GM21576 (cell line): ENCODE measurements at regions not wholly inside any gene's neighbourhood (a gene's known extent, or its start where the extent isn't known, plus 50 kb on each side); places are given as distances from the start of the nearest gene placed in this dataset.
"Not testable (repeated sequence)": the region's sequence is repeated elsewhere in the genome, so short reads cannot be mapped to it uniquely, and the experiment has no call there.

Experiments used
- ATAC-seq: cut with Tn5 transposase; IDR thresholded peaks from one replicate; pipeline ENCODE4 v1.9.1; 2021; ENCODE audit warnings: mild to moderate bottlenecking, moderate library complexity; ENCODE audit not compliant: unreplicated experiment

- not testable (repeated sequence) for ATAC-seq
These were observed 283.4 kb upstream of the NBPF12 start for GRCh38 chr1:146654763-146655162.

- ATAC-seq, result not testable (repeated sequence)
These were observed 292.0 kb upstream of the NBPF12 start for GRCh38 chr1:146645978-146646604.

- ATAC-seq, result not testable (repeated sequence)
These were observed 296.6 kb upstream of the NBPF12 start for GRCh38 chr1:146641534-146641933.

- ATAC-seq, result not testable (repeated sequence)
These were observed 297.5 kb upstream of the NBPF12 start for GRCh38 chr1:146640671-146641070.

- ATAC-seq, result not testable (repeated sequence)
These were observed 307.8 kb upstream of the NBPF12 start for GRCh38 chr1:146630302-146630701.

GRCh38 chr1:146618582-146618981 is 319.5 kb upstream of the NBPF12 start:
- not testable (repeated sequence) for ATAC-seq

- not testable (repeated sequence) for ATAC-seq
These were observed 333.4 kb upstream of the NBPF12 start for GRCh38 chr1:146604681-146605080.

- ATAC-seq, result not testable (repeated sequence)
These were observed 337.3 kb upstream of the NBPF12 start for GRCh38 chr1:146600720-146601307.

GRCh38 chr1:146599906-146600305 is 338.2 kb upstream of the NBPF12 start:
- not testable (repeated sequence) for ATAC-seq

GRCh38 chr1:146581229-146581628 is 352.4 kb upstream of the NOTCH2NLA start:
- not testable (repeated sequence) for ATAC-seq

GRCh38 chr1:146567541-146567940 is 338.7 kb upstream of the NOTCH2NLA start:
- not testable (repeated sequence) for ATAC-seq

- not testable (repeated sequence) for ATAC-seq
These were observed 329.2 kb upstream of the NOTCH2NLA start for GRCh38 chr1:146558032-146558431.

- not testable (repeated sequence) for ATAC-seq
These were observed 327.6 kb upstream of the NOTCH2NLA start for GRCh38 chr1:146556405-146556804.

GRCh38 chr1:146552414-146552813 is 323.6 kb upstream of the NOTCH2NLA start:
- ATAC-seq, result not testable (repeated sequence)

- not testable (repeated sequence) for ATAC-seq
These were observed 319.9 kb upstream of the NOTCH2NLA start for GRCh38 chr1:146548684-146549083.

- not testable (repeated sequence) for ATAC-seq
These were observed 317.4 kb upstream of the NOTCH2NLA start for GRCh38 chr1:146546189-146546588.

GRCh38 chr1:146537775-146538373 is 309.1 kb upstream of the NOTCH2NLA start:
- not testable (repeated sequence) for ATAC-seq

- ATAC-seq, result not testable (repeated sequence)
These were observed 307.2 kb upstream of the NOTCH2NLA start for GRCh38 chr1:146536028-146536427.

GRCh38 chr1:146535575-146535974 is 306.8 kb upstream of the NOTCH2NLA start:
- ATAC-seq, result not testable (repeated sequence)

GRCh38 chr1:146530958-146531357 is 302.1 kb upstream of the NOTCH2NLA start:
- not testable (repeated sequence) for ATAC-seq

GRCh38 chr1:146522812-146523211 is 294.0 kb upstream of the NOTCH2NLA start:
- not testable (repeated sequence) for ATAC-seq

GRCh38 chr1:146522345-146522744 is 293.5 kb upstream of the NOTCH2NLA start:
- ATAC-seq, result not testable (repeated sequence)
